ENCODE measurements at regions not wholly inside any gene's neighbourhood (a gene's known extent, or its start where the extent isn't known, plus 50 kb on each side); places are given as distances from the start of the nearest gene placed in this dataset.

DNA sequence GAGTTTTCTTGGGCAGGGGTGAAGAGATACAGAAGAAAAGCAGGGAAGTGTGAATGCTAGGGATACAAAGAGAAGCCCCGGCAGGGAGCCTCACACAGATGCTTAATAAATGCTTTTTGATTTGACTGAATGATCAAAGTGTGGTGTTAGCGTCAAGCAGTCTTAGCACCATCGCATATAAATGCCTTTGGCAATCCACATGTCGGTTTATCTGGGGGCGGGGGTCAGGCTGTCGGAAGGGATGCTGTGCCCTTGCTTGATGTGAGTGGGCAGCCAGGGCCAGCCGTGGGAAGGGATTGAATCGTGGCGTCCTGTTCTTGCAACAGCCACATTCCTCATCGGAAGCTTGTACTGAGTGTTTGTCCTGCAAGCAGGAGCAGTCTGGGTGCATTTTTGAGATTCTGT lies 173.1 kb downstream of the LACC1 start:
- H3K9ac ChIP-seq (replicated peaks in 1 of 4; ENCODE audit: extremely low read depth in 1 of 4, low read depth in 3 of 4, low read length in 3 of 4): no peak overlapping the region
- no peaks in the 10 kb centered on the region for H4K20me1 ChIP-seq (replicated peaks in 1 of 2; ENCODE audit: control insufficient read depth in 1 of 2, insufficient read depth in 2 of 2, low read length in 2 of 2)
- no peak overlapping the region for H3K4me3 ChIP-seq (ENCODE audit: extremely low read depth in 1 of 4, insufficient read depth in 2 of 4, low read depth in 3 of 4, low read length in 4 of 4)
- POLR2A ChIA-PET (ENCODE audit: partially characterized antibody): no interaction called here
- peak overlapping the region; percentile 13 to 49; a peak in 1 of 4 replicates for H3K4me2 ChIP-seq (ENCODE audit: insufficient read depth in 1 of 2, low read depth in 2 of 2, low read length in 2 of 2)
- no peaks in the 10 kb centered on the region for H3K36me3 ChIP-seq (ENCODE audit: control insufficient read depth in 2 of 4, insufficient read depth in 4 of 4, low read length in 3 of 4)
- H3K23ac ChIP-seq (ENCODE audit: insufficient read length): no peak overlapping the region
- H4K8ac ChIP-seq (ENCODE audit: extremely low read depth, insufficient read depth, low read length): no peak overlapping the region
- H2BK20ac ChIP-seq (ENCODE audit: low read length): no peak overlapping the region
- no peaks in the 10 kb centered on the region for H3K27me3 ChIP-seq (replicated peaks in 1 of 4; ENCODE audit: control insufficient read depth in 3 of 4, extremely low read depth in 1 of 4, insufficient read depth in 3 of 4, low read length in 3 of 4)
- H3K4me1 ChIP-seq (replicated peaks in 1 of 4; ENCODE audit: control insufficient read depth in 3 of 4, insufficient read depth in 4 of 4, low read length in 3 of 4): peaks cover 0 to 14% (median 8%) of the 10 kb centered on the region in 4 experiments; a peak in 6 of 7 replicates
- no peaks in the 10 kb centered on the region for H3K79me2 ChIP-seq (ENCODE audit: control insufficient read depth in 1 of 2, insufficient read depth in 2 of 2, low read length in 2 of 2)
- DNase-seq (ENCODE audit: low read depth in 1 of 2, low spot score in 2 of 2) (peak in 1 of 2 experiments; percentile 49), FAIRE-seq (peak; percentile 28)
- H3K14ac ChIP-seq (ENCODE audit: insufficient read length): no peak overlapping the region
- no peak for TF ChIP-seq SP2 (IDR thresholded peaks at IDR 0.05; ENCODE audit: low read length)
- TF ChIP-seq CEBPB (IDR thresholded peaks at IDR 0.05; ENCODE audit: low read depth, low read length): peak; percentile 42; the same call in 1 of the 2 replicates
- TF ChIP-seq RNF2 (IDR thresholded peaks at IDR 0.05; ENCODE audit: borderline replicate concordance, low read depth, low read length, missing control alignments, poor library complexity, severe bottlenecking): no peak
- TF ChIP-seq POU5F1 (IDR thresholded peaks at IDR 0.05; ENCODE audit: low read depth, low read length): no peak
- no peak for TF ChIP-seq SUZ12 (IDR thresholded peaks at IDR 0.05; ENCODE audit: low read length)
- 0 out of 2 replicates have a peak, but pooled peaks have one; percentile 54 for TF ChIP-seq RBBP5 (IDR thresholded peaks at IDR 0.05; ENCODE audit: borderline replicate concordance, low read depth, low read length)
- no peak for TF ChIP-seq ZNF274 (IDR thresholded peaks at IDR 0.05; ENCODE audit: borderline replicate concordance, extremely low read depth, low read length)
- TF ChIP-seq, protein P1, sequence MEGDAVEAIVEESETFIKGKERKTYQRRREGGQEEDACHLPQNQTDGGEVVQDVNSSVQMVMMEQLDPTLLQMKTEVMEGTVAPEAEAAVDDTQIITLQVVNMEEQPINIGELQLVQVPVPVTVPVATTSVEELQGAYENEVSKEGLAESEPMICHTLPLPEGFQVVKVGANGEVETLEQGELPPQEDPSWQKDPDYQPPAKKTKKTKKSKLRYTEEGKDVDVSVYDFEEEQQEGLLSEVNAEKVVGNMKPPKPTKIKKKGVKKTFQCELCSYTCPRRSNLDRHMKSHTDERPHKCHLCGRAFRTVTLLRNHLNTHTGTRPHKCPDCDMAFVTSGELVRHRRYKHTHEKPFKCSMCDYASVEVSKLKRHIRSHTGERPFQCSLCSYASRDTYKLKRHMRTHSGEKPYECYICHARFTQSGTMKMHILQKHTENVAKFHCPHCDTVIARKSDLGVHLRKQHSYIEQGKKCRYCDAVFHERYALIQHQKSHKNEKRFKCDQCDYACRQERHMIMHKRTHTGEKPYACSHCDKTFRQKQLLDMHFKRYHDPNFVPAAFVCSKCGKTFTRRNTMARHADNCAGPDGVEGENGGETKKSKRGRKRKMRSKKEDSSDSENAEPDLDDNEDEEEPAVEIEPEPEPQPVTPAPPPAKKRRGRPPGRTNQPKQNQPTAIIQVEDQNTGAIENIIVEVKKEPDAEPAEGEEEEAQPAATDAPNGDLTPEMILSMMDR (IDR thresholded peaks at IDR 0.05; ENCODE audit: control extremely low read depth in 1 of 3, insufficient read depth in 1 of 3, low read depth in 1 of 3, low read length in 3 of 3): no peak
- TF ChIP-seq RXRA (IDR thresholded peaks at IDR 0.05; ENCODE audit: insufficient read depth, low read depth, low read length): no peak
- no peak for TF ChIP-seq CHD1 (IDR thresholded peaks at IDR 0.05; ENCODE audit: low read depth, low read length)
- TF ChIP-seq KDM1A (IDR thresholded peaks at IDR 0.05; ENCODE audit: borderline replicate concordance, low read length): no peak
- no peak overlapping the region for H2BK120ac ChIP-seq (replicated peaks; ENCODE audit: low read depth, low read length)
- CTCF ChIA-PET (ENCODE audit: partially characterized antibody): interaction anchor here (1.0 to 2.9 kb wide), 5 partner anchors 10 to 113 kb away, joined by 3 to 16 read pairs (median 3); no protein-coding TSS in a partner anchor
- no peaks in the 10 kb centered on the region for H3K9me3 ChIP-seq (ENCODE audit: insufficient read depth in 2 of 2, low read depth in 1 of 2, low read length in 1 of 2)
- no peak overlapping the region for H2AK5ac ChIP-seq (ENCODE audit: low read depth, low read length)
- H2BK5ac ChIP-seq (ENCODE audit: low read depth, low read length): no peak overlapping the region
- H2AFZ ChIP-seq (ENCODE audit: low read length): 0 out of 2 replicates have a peak overlapping the region, but pooled peaks have one; percentile 29
- no peak overlapping the region for H2BK15ac ChIP-seq (ENCODE audit: low read length)
- H4K5ac ChIP-seq (ENCODE audit: insufficient read length, low read depth, low read length): no peak overlapping the region
- no peak overlapping the region for H3K4ac ChIP-seq (replicated peaks; ENCODE audit: insufficient read length, low read depth, low read length)
- H3K79me1 ChIP-seq (ENCODE audit: low read depth, low read length): no peaks in the 10 kb centered on the region
- 51% methylated on average over 10 of the region's 10 CpGs; no CpG with 5 or more reads in 1 of the 2 experiments for WGBS, 2 experiments (ENCODE audit: extremely low coverage in 1 of 2, insufficient coverage in 1 of 2, insufficient read length in 1 of 2, insufficient replicate concordance in 2 of 2, low coverage in 1 of 2, low lambda C conversion rate in 2 of 2, missing lambda C conversion rate in 1 of 2)
- H3K56ac ChIP-seq (replicated peaks; ENCODE audit: insufficient read length, low read depth, low read length): no peak overlapping the region
- H3K18ac ChIP-seq (ENCODE audit: extremely low read depth, low read length): no peak overlapping the region
- H2BK12ac ChIP-seq (ENCODE audit: low read depth, low read length): no peak overlapping the region
- no peak overlapping the region for H3K27ac ChIP-seq (ENCODE audit: low read depth, low read length)
- H4K91ac ChIP-seq (replicated peaks; ENCODE audit: insufficient read length, low read length): no peak overlapping the region
- H3K23me2 ChIP-seq (ENCODE audit: low read depth, low read length): no peaks in the 10 kb centered on the region
